Thymus (tissue), 11 donors: ENCODE measurements at regions not wholly inside any gene's neighbourhood (a gene's known extent, or its start where the extent isn't known, plus 50 kb on each side); places are given as distances from the start of the nearest gene placed in this dataset.

ENCODE experiments used
- DNase-seq, 9 donors: peaks; one replicate each; pipeline ENCODE4 v3.0.0-alpha.2; 2013; ENCODE audit warnings: low spot score in 9 of 9, low read depth in 6 of 9, missing footprints in 1 of 9
- H3K27ac ChIP-seq, 2 donors: one replicate each; pipeline ENCODE4 v1.5.1; 2013; ENCODE audit warnings: control low read depth in 1 of 2, low read depth in 1 of 2, low read length in 1 of 2, mild to moderate bottlenecking in 1 of 2, moderate library complexity in 1 of 2
- H3K27me3 ChIP-seq, 2 donors: one replicate each; pipeline ENCODE4 v1.5.1; 2013; ENCODE audit warnings: low read length in 1 of 2; ENCODE audit not compliant: control insufficient read depth in 2 of 2, insufficient read depth in 1 of 2
- H3K36me3 ChIP-seq, 2 donors: one replicate each; pipeline ENCODE4 v1.5.1; 2013; ENCODE audit warnings: low read length in 1 of 2, mild to moderate bottlenecking in 1 of 2, moderate library complexity in 1 of 2; ENCODE audit not compliant: control insufficient read depth in 2 of 2, insufficient read depth in 2 of 2
- H3K4me1 ChIP-seq, 2 donors: one replicate each; pipeline ENCODE4 v1.5.1; 2013; ENCODE audit warnings: low read length in 2 of 2; ENCODE audit not compliant: control insufficient read depth in 2 of 2, insufficient read depth in 2 of 2
- H3K4me3 ChIP-seq, 2 donors: one replicate each; pipeline ENCODE4 v1.5.1; 2013; ENCODE audit warnings: low read length in 2 of 2, control low read depth in 1 of 2, mild to moderate bottlenecking in 1 of 2
- H3K9me3 ChIP-seq, 2 donors: one replicate each; pipeline ENCODE4 v1.5.1; 2013; ENCODE audit warnings: low read length in 1 of 2, mild to moderate bottlenecking in 1 of 2; ENCODE audit not compliant: control insufficient read depth in 2 of 2, insufficient read depth in 1 of 2
- WGBS: extraction: QIAGEN DNeasy Blood & Tissue Kit; methylation state at CpG from one replicate; pipeline ENCODE4 v1.1.7; 2013; 5-methylcytosine and 5-hydroxymethylcytosine counted together
- donor health status: healthy.

DNA sequence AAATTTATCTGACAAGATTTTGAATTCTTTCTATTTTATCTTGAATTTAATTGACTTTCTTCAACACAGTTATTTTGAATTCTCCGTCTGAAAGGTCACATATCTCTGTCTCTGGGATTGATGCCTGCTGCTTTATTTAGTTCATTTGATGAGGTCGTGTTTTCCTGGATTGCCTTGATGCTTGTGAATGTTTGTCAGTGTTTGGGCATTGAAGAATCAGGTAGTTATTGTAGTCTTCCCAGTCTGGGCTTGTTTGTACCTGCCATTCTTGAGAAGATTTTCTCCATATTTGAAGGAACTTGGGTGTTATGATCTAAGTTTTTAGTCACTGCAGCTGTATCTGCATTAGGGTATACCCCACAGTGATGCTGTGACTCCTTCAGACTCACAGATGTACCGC, 315.8 kb upstream of the DDHD1 start:
- DNase-seq: no peak
- Histone ChIP-seq H3K27ac (no peak overlapping the region), H3K27me3 (no peaks in the 10 kb centered on the region), H3K9me3 (no peaks in the 10 kb centered on the region), H3K4me3 (no peak overlapping the region), H3K36me3 (no peaks in the 10 kb centered on the region), H3K4me1 (no peaks in the 10 kb centered on the region)
- 90% methylated on average over 3 of the region's 3 CpGs for WGBS

DNA sequence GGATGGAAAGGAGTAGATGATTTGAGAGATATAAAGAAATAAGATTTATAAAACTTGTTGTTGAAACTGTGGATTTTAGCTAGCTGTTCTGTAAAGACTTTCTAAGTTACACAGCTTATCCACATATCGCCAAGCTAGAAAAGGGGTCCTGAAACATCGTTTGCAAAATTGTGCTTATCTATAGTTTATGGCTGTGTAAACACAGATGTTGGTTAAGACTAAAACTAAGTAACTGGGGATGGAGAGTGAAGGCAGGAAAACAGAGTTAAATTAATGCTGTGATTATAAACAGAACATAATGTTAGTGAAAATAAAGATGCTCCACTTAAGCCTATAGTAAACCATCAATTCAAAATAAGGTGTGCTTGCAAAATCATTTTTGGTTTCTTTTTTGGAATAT, 311.3 kb upstream of the DDHD1 start:
- H3K27ac ChIP-seq: no peak overlapping the region
- no peaks in the 10 kb centered on the region for H3K27me3 ChIP-seq
- no peak overlapping the region for H3K4me3 ChIP-seq
- H3K9me3 ChIP-seq: no peaks in the 10 kb centered on the region
- no peak for DNase-seq
- H3K4me1 ChIP-seq: no peaks in the 10 kb centered on the region
- WGBS: 81% methylated on average over 2 of the region's 2 CpGs
- no peaks in the 10 kb centered on the region for H3K36me3 ChIP-seq

- Histone ChIP-seq H3K27ac (no peak overlapping the region), H3K9me3 (no peaks in the 10 kb centered on the region), H3K4me3 (no peak overlapping the region), H3K36me3 (no peaks in the 10 kb centered on the region), H3K4me1 (no peaks in the 10 kb centered on the region), H3K27me3 (no peaks in the 10 kb centered on the region)
- DNase-seq: no peak
- 83% methylated on average over 9 of the region's 9 CpGs for WGBS
Observed at GRCh38 chr14:53462931-53463778, 310.0 kb upstream of the DDHD1 start.

- Histone ChIP-seq H3K36me3 (no peaks in the 10 kb centered on the region), H3K4me1 (no peaks in the 10 kb centered on the region)
Observed at GRCh38 chr14:53461858-53462257, 308.7 kb upstream of the DDHD1 start.

DNA sequence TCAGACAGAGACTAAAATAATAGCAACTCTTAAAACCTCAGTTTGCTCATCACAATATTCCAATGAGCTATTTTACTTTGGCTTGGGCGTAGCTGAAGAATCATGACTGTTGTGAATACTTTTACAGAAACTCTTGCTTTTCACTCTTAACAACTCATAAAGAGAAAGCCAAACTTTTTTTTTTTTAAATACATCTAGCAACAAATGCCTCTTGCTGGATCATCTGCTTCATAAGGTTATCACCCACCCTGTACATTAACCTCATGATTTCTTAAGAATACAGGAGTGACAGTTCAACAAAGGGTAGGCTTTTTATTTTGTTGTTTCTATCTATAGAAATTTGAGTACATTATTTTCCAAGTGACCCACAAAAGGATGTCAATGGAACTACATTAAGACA, 307.4 kb upstream of the DDHD1 start:
- WGBS: 95% methylated on average over 1 of the region's 1 CpG
- no peaks in the 10 kb centered on the region for H3K27me3 ChIP-seq
- no peak overlapping the region for H3K27ac ChIP-seq
- DNase-seq: no peak
- no peaks in the 10 kb centered on the region for H3K36me3 ChIP-seq
- H3K9me3 ChIP-seq: no peaks in the 10 kb centered on the region
- no peaks in the 10 kb centered on the region for H3K4me1 ChIP-seq
- H3K4me3 ChIP-seq: no peak overlapping the region

More at GRCh38 chr14:53461858-53462257, 308.7 kb upstream of the DDHD1 start:
- H3K27ac ChIP-seq: no peak overlapping the region
- no peak overlapping the region for H3K4me3 ChIP-seq
- WGBS: 88% methylated on average over 6 of the region's 6 CpGs
- DNase-seq: no peak
- no peaks in the 10 kb centered on the region for H3K9me3 ChIP-seq
- no peaks in the 10 kb centered on the region for H3K27me3 ChIP-seq

DNA sequence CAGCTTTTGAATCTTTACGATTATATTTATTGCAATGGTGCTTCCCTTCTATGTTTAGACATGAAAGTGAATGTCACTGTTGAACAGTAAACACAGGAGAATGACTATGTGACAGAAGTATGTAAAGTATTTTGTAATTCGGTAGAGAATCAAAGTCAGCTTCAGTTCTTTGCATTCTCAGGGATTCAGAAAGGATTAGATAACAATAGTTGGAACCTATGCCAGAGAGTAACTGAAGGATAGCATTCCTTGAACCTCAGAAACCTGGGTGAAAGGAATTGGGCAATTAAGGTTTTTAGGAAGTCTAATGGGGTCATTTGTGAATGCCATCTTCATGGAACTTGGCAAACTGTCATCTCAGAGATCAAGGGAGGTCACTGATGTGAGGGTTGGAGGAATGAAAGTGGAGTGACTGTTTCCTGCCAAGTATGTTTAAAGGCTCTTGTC, 305.3 kb upstream of the DDHD1 start:
- H3K9me3 ChIP-seq: no peaks in the 10 kb centered on the region
- H3K27ac ChIP-seq: no peak overlapping the region
- no peaks in the 10 kb centered on the region for H3K4me1 ChIP-seq
- no peak overlapping the region for H3K4me3 ChIP-seq
- no peak for DNase-seq
- no peaks in the 10 kb centered on the region for H3K27me3 ChIP-seq
- no peaks in the 10 kb centered on the region for H3K36me3 ChIP-seq
- 86% methylated on average over 2 of the region's 2 CpGs for WGBS

DNA sequence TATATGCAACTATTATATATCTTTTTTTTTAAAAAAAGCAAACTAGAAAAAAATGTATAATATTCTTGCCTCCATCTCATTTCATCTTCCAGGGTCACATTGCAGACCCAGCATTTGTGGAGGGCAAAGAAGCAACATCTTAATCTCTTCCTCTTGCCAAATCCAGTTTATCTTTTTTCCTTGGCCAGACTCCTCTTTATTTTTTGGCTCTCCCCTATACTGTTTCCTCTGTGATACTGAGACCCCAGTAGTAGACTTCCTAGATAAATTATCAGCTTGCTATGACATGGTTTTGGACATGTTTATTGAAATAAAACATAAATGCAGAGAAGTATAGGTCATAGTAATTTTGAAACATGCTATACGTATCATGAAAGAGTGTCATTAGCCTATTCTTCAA, 303.8 kb upstream of the DDHD1 start:
- H3K27ac ChIP-seq: no peak overlapping the region
- no peaks in the 10 kb centered on the region for H3K36me3 ChIP-seq
- 93% methylated on average over 1 of the region's 1 CpG for WGBS
- no peaks in the 10 kb centered on the region for H3K4me1 ChIP-seq
- no peaks in the 10 kb centered on the region for H3K9me3 ChIP-seq
- H3K4me3 ChIP-seq: no peak overlapping the region
- no peak for DNase-seq
- H3K27me3 ChIP-seq: no peaks in the 10 kb centered on the region

DNA sequence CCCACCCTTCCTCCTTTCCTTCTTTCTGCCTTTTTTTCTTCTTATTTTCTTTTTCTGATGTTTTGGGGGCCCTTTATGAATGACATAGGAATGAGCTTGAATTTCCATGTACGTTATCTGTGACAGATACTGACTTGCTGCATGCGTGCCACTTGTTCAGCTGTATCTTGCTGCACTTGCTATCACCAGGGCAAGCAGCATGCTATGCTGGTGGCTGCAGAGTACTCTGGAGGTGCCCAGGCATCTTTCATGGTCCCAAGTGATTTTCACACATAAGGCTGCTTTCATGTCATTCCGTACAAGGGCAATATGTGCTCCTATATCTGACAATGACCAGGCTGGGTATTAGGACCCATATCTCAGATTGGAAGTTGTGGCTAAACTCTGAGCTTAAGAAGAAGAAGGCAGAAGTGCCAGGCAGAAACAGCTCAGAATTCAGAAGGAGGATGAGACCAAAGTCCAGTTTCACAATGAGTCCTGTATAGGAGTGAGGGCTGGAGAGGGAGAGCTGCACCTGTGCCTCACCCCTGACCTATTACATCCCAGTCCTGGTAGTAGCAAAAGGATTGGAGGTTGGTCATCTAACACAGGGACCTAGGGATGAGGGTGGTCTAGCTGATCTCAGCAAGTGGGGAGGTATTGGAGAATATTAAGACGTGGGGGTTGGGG, 299.0 kb upstream of the DDHD1 start:
- no peaks in the 10 kb centered on the region for H3K4me1 ChIP-seq

DNA sequence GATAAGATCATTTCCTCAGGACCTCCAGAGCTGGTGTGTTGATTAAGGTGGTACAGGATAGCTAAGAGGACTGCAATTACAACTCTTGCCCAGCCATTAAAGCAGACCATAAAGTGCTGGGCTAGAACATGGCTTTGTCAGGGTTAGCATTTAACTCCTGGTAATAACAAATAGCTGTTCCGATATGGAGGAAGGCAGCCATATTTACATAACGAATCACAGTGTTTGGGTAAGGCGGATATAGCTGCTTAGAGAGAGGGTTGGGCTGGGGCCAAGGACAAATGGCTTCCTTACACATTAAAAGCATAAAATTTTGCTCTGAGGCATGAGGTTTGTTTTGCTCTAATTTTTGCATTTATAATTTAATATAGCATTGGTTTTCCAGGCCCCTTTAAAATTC, 297.7 kb upstream of the DDHD1 start:
- H3K9me3 ChIP-seq: no peaks in the 10 kb centered on the region
- H3K36me3 ChIP-seq: no peaks in the 10 kb centered on the region
- DNase-seq: no peak
- 95% methylated on average over 3 of the region's 3 CpGs for WGBS
- H3K27me3 ChIP-seq: no peaks in the 10 kb centered on the region
- H3K4me1 ChIP-seq: no peaks in the 10 kb centered on the region
- no peak overlapping the region for H3K4me3 ChIP-seq
- H3K27ac ChIP-seq: no peak overlapping the region

More for the DNA sequence above, 299.0 kb upstream of the DDHD1 start:
- whole genome bisulfite sequencing: 96% methylated on average over 4 of the region's 4 CpGs
- Histone ChIP-seq H3K4me3 (no peak overlapping the region), H3K27ac (no peak overlapping the region), H3K36me3 (no peaks in the 10 kb centered on the region), H3K27me3 (no peaks in the 10 kb centered on the region), H3K9me3 (no peaks in the 10 kb centered on the region)
- DNase-seq: no peak
